GM19438 (cell line): ENCODE measurements at regions not wholly inside any gene's neighbourhood (a gene's known extent, or its start where the extent isn't known, plus 50 kb on each side); places are given as distances from the start of the nearest gene placed in this dataset.
A peak's percentile ranks its signal among the peaks of the same experiment; 100 is the strongest.
"Not testable (repeated sequence)": the region's sequence is repeated elsewhere in the genome, so short reads cannot be mapped to it uniquely, and the experiment has no call there.

ENCODE experiments used
- ATAC-seq: cut with Tn5 transposase; IDR thresholded peaks from one replicate; pipeline ENCODE4 v1.9.1; 2021; ENCODE audit warnings: low read depth; ENCODE audit not compliant: unreplicated experiment

DNA sequence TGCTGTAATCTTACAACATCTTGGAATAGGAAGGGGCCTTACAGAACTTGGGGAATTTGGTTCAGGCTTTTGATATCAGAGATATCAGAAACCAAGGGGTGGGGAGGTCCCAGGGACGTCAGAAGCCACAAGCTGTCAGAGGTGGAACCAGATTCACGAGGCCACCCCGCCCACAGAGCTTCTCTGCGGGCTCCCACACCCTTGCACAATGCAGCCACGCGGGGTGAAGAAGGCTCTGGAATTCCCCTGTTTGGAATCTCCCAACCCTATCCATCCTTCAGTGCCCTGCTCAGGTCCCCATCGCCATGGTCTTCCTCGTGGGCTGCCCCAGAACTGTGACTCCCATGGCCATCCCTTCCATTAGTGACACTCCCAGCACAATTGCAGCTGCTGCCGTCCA, 247.1 kb upstream of the SHH start:
- no peak for ATAC-seq

DNA sequence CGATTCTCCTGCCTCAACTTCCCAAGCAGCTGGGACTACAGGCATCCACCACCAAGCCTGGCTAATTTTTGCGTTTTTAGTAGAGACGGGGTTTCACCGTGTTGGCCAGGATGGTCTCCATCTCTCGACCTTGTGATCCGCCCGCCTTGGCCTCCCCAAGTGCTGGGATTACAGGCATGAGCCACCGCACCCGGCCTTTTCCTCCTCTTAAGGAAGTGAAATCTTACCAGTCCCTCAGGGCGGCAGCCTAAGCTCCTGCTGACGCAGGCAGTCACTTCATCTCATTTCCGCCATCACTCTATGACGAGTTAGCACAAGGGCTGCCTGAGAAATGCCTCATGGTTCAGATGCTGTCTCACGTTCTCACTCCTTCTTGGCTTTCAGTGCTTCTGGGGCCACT, 246.0 kb upstream of the SHH start:
- ATAC-seq, result no peak

DNA sequence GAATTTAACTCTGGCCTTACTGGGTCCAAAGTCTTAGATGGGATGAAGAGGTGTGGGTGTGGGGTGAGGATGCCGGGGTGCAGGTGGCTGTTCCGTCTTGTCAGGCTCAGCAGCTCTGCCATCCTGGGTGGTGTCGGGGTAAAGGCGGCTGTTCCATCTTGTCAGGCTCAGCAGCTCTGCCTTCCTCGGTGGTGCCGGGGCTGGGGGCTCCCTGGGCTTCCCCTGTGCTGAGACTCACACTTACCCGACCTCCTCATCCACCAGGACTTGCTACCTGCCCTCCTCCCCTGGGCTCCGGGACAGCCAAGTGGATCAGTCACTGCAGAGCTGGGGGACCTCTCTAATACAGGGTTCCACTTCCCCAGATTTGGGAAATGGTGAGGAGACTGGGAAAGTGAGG, 244.3 kb upstream of the SHH start:
- ATAC-seq, result no peak

DNA sequence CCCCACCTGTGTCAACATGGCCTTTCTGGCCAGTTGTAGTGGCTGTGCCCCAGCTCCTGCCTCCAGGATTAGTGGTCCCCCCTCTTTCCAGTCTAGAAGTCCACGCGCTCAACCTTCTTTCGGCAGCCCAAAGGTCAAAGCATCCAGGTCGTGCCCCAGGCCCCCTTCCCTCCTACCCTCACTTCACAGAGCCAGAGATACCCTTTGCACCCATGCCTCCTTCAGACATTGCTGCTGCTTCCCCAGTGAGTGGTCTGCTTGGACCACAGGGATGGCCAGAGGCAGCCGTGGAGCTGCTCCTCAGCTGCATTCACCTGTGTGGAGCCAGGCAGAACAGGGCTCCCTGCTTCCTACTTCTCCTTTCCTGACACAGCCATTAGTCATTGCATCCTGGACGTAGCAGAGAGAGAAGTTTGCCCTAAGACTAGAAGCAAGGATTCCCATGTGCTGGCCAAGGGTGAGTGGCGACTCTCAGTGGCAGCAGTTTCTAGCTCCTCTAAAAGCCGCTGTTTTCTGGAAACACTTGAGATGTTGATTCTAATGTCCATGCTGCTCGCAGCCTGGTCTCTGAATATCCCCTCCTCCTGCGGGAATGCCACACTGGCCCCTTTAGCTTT, 243.1 kb upstream of the SHH start:
- no peak for ATAC-seq

DNA sequence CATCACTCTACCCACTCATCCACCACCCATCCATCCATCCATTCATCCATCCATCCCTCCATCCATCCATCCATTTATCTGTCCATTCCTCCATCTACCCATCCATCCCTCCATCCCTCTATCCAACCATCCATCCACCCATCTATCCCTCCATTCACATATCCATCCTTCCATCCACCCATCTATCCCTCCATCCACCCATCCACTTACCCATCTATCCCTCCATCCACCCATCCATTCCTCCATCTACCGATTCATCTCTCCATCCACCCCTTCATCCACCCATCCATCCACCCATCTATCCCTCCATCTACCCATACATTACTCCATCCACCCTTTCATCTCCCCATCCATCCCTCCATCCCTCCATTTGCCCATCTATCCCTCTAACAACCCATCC, 239.6 kb upstream of the SHH start:
- ATAC-seq, result no peak

DNA sequence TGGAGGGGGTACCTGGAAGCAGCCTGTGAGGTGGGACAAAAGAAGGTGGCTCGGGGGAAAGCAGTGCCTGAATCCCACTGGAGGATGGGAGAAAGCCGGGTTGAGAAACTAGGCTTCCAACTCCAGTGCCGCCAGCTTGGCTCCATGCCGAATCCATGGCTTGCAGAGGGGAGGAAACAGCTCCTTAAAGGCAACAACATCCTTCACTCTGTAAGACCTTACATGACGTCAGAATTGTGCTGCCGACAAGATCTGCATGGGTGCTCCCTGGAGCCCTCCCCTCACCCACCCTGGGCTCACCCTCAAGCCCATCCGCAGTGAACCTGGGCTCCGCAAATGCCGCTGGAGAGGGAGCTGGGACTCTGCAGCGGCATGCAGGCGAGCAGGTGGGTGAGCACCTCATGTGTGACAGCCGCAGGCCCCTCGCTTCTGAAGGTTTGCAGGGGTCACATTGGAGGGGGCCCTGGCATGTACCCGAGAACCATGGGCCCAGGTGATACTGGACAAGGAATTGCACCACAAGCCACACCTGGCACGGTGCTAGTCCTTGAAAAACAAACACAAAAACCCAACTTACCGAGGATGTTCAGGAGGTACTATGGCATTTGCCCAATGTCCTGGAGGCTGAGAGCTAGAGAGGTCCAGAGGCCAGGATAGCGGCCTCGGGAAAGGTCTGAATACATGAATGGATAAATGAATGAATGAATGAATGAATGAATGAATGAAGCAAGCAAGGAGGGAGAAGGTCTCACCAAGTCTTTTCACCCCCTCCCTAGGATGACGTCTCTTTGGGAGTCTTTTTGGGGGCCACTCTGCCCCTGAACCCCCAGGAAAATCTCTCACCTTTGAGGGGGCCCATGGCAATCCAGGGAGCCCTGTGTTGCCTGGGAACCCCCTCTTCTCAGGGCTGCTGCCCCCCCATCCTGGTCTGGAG, 238.6 kb upstream of the SHH start:
- no peak for ATAC-seq

DNA sequence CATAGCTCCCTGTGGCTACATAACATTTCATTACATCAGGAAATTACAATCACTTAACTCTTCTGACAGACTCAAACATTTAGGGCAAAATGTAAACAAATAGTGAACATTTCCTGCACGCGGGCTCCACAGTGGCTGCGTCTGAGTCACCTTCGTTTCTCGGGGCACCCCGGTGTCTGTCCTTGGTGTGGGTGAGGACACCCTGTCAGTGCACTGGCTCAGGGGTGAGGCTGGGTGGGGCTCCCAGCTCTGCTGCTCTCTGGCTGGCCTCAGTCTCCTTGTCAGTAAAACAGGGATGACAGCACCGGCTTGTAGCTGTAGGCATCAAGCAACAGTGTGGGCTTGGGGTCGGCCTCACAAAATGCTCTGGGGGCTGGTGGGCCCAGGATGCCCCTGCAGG, 237.1 kb upstream of the SHH start:
- ATAC-seq, result no peak

DNA sequence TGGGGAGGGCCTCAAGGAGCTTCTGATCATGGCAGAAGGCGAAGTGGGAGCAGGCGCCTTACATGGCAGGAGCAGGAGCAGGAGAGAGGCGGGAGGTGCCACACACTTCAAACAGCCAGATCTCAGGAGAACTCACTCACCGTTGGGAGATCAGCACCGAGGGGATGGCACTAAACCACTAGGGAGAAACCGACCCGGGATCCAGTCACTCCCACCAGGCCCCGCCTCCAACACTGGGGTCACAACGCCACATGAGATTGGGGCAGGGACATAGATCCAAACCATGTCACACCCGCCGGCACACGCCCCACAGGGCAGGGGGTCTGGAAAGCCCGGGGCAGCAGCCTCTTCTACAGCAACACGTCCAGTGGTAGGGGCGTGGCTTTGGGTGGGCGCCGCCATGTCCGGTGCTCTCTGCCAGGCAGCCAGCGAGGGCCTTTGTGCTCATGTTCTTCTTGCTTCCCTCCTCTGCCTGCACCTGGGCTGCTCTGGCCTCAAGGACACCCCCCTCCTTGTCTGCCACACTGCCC, 233.8 kb upstream of the SHH start:
- ATAC-seq, result no peak

DNA sequence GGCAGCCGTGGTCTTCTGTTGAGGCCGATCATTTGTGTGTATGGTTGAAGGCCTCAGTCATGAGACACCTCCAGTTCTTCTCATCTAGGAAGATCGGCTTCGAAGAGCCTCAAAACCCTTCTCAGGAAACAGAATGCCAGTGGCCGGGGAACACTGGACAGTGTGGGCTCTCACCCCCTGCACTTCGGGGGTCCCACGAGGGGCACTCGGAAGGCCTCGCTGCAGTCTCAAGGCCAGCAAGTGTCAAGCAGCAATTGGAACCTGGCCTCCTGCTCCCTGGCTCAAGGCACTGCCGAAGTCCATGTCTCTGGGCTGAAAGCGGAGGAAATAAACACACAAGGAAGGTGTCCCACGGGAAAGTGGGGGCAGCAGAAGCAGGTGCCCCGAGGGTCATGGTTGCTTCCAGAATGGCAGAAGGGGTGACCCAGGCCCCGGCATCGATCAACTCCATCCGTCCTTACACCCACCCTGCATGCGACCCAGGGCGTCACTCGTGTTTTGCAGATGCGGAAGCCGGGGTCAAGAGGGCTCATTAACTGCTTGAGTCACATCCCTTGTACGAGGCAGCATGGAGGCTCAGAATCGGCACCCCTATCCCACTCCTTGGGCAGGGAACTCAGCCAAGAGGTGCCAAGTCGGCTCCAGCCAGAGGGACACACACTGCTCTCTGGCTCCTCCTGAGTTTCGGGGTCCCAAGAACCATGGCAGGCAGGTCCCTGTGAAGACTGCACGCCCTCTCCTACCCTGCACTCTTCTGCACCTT, 231.3 kb upstream of the SHH start:
- no peak for ATAC-seq

DNA sequence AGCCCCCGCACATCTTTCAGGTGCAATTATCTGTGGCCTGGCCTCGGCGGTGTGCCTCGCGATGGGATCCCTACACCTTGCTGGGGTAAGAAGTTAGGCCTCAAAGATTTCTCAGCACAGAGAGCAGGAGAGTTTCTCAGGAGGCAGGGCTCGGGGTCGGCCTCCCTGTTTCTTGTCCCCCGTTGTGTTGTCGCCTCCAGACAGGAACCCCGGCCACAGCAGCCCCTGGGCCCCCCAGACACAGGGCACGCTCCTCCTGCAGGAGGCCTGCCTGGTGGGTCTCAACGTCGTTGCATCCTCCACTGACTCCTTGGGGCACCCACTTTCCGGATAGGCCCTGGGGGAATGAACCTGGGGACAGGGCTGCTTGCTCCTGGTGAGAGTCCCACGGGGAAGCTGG, 229.1 kb upstream of the SHH start:
- no peak for ATAC-seq

DNA sequence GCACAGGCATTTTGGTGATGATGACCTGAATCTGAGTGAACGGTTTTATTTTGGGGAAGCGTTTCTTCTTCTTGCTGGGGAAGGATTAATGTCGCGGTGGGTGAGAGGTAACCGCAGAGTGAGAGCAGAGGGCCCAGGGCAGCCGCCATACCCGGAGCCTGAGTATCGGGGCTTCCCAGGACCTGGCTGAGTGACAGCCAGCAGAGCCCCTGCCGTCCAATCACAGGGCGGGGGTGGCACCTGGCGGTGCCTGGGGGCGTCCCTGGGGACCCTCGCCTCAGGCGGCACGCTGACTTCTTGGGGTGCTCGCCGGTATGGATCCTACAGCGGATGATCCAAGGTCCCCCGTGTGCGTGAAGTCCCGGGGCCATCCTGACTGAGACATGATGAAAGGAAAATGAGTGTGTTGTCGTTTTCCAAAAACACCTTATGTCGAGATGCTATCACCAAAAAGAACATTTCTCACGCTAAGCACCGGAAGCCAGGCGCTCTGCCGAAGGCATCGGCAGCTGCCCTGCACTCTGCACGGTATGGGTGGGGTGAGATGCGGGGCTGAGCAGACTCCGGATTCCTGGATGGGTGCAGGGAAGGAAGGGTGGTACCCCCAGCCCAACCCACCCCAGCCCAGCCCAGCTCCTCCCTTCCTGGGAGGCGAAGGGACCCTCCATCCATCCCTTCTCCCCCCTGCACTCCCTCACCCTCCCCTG, 227.9 kb upstream of the SHH start:
- ATAC-seq, result no peak

DNA sequence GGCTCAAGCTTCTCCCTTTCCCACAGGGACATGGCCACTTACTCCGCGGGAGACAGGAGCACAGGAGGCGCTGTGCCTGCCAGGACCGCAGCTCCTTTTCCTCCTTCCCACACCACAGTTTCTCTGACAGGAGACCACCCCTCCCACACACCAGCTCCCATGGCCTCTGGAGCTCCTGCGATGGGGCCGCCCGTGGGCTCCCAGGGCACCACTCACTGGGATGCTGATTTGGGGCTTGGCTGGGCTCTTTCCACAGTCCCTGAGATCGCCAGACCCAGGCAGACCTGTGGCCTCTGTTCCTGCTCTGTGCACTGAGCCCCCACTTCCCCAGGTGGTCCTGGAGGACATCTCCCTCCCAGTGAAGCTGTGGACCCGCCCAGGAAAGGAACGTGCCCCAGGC, 226.9 kb upstream of the SHH start:
- no peak for ATAC-seq

DNA sequence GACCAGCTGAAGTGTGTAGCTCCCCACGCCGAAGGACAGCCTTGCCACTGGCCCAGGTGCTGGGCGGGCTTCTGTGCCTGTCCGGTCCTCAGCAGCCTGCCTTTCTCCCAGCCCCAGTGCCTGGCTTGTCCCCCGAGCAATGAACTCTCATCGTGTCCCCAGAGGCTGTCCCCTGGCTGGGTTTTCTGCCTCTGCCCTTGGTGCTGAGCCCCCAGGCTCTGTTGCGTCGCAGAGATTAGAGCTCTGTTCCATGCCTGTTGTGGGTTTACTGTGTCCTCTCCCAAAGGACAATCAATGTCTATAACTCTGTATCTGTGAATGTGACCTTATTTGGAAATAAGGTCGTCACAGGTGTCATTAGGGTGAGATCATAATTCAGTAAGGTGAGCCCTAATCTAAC, 226.1 kb upstream of the SHH start:
- ATAC-seq, result no peak

DNA sequence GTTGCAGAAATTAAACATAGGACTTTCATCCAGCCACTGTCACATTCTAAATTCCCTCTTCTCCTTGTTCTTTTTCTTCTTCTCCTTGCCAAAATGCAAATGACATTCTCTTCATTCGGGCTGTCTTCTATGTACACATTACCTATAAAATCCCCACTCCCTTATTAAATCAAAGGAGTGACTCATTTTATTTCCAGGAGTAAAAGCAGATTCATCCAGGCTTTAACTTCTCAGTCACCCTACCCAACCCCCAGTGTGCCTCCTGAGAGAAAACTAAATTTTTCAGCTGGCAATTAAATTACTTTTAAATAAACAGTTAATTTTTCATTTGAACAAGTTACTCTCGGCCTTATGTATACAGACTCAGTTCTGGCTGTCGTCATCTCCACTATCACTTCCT, 223.9 kb upstream of the SHH start:
- ATAC-seq, result no peak

DNA sequence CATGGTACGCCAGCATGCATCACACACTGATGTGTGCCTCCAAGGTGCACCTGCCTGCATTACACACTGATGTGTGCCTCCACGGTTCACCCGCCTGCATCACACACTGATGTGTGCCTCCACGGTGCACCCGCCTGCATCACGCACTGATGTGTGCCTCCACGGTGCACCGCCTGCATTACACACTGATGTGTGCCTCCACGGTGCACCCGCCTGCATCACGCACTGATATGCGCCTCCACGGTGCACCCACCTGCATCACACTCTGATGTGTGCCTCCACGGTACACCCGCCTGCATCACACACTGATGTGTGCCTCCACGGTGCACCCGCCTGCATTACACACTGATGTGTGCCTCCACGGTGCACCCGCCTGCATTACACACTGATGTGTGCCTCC, 223.1 kb upstream of the SHH start:
- not testable (repeated sequence) for ATAC-seq

DNA sequence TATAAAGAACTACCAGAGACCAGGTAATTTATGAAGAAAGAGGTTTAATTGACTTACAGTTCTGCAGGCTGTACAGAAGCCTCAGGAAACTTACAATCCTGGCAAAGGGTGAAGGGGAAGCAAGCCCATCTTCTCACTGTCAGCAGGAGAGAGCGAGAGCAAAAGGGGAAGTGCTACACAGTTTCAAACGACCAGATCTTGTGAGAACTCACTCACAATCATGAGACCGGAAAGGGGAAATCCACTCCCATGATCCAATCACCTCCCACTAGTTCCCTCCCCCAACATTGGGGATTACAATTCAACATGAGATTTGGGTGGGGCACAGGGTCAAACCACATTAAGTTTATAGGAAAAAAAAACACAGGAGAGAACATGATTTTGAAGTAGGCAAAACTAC, 222.1 kb upstream of the SHH start:
- peak; percentile 81 for ATAC-seq

DNA sequence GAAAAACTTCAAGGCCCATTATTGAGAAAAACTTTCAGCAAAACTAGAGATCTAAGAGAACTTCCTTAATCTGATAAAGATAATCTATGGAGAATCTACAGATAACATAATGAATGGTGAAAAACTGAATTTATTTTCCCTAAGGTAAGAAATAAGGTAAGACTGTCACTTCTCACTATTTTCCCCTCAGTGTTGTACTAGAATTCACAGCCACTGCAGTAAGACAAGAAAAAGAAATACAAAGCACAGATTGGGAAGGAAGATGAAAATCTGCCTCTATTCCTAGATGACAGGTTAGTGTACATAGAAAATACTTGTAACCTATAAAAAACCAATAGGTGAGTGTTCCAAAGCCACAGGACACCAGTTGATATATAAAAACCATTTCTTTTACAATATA, 220.7 kb upstream of the SHH start:
- ATAC-seq, result no peak

DNA sequence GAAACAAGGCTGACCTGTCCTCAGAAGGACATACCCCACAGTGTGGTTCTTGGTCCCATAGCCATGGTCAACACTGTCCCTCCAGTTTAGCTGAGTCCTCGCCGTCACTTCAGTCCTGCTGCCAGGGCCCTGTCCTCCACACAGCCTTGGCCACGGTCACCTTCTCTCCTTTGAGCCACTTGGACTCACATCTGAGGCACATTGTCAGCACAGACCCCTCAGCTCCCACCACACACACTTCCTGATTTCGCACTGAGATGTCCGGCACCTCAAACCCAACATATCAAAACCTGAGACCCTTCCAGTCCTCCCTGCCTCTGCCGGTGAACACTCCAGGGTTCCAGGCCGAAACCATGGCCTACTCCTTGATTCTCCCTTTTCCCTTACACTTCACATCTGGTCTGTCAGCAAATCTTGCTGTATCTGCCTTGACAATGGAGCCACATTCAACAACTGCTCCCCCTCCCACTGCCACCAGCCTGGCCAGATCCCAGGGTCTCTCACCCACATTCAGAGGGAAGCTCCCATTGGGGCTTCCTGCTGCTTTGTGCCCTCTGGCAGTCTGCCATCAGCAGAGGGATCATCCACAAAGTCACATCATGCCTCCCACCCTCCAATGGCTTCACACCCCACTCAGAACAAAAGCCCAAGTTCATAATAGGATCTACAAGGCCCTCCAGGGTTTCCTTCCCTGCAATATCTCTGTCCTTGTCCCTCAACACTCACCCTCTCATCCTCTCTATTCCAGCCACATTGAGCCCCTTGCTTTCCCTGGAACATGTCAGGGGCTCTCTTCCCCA, 219.6 kb upstream of the SHH start:
- no peak for ATAC-seq

DNA sequence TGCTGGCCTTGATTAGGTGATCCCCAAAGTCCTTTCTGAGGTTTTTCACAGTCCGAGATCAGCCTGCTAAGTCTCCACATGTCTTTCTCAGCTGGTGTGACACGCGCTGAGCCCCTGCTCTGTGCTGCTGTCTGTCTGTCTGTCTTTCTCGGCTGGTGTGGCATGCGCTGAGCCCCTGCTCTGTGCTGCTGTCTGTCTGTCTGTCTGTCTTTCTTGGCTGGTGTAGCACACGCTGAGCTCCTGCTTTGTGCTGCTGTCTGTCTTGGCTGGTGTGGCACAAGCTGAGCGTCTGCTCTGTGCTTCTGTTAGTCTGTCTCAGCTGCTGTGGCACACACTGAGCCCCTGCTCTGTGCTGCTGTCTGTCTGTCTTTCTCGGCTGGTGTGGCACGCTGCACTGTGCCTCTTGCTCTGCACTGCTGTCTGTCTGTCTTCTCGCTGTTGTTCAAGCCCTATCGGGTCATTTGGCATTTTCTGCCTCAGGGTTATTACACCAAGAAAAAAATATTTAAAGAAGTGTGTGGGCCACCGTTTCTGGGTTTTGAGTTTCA, 217.3 kb upstream of the SHH start:
- no peak for ATAC-seq

DNA sequence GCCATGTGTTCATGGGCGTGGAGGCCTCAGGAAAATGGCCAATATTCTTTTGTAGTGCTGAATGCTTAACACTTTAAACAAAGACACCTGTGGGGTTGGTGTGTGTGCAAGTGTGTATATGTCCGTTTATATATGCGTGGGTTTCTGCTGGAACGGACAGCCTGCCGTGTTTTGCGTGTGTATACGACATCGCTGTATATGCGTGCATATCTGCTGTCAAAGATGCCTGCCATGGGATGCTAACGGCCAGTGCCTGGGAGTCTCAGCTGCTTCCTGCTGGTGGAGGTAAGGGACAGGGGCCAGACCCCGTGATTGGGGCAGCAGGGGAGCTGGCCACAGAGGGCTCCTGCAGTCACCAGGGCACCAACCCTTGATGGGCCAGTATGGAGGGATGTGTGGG, 216.3 kb upstream of the SHH start:
- ATAC-seq, result no peak
